ENCODE measurements at regions not wholly inside any gene's neighbourhood (a gene's known extent, or its start where the extent isn't known, plus 50 kb on each side); places are given as distances from the start of the nearest gene placed in this dataset.

- TF ChIP-seq CTCF (IDR thresholded peaks at IDR 0.05), result no peak
- no peak for TF ChIP-seq TCF7L2 (IDR thresholded peaks at IDR 0.05; ENCODE audit: low read depth, low read length)
- no peak for TF ChIP-seq POLR2AphosphoS5 (IDR thresholded peaks at IDR 0.05; ENCODE audit: low read depth, low read length)
- TF ChIP-seq SIN3A (IDR thresholded peaks at IDR 0.05; ENCODE audit: borderline replicate concordance, insufficient read depth, low read depth, low read length), result no peak
Measured at GRCh38 chr6:14943116-14943515, 302.8 kb upstream of the JARID2 start.
